Fibroblast of pulmonary artery (primary cell): ENCODE measurements at regions not wholly inside any gene's neighbourhood (a gene's known extent, or its start where the extent isn't known, plus 50 kb on each side); places are given as distances from the start of the nearest gene placed in this dataset.

ENCODE experiments used
- DNase-seq: peaks from one replicate; pipeline ENCODE4 v3.0.0-alpha.2; 2010; ENCODE audit warnings: low read depth
- H3K4me3 ChIP-seq: replicated peaks from 2 replicates; pipeline ENCODE4 v1.5.1; 2011; ENCODE audit warnings: low read depth, mild to moderate bottlenecking, control low read depth, low read length, moderate library complexity
- TF ChIP-seq, protein P1 (sequence below): IDR thresholded peaks from 2 replicates; pipeline ENCODE4 v1.5.1; 2011; ENCODE audit warnings: mild to moderate bottlenecking, control low read depth, low read length, inconsistent platforms; ENCODE audit errors: missing control alignments

DNA sequence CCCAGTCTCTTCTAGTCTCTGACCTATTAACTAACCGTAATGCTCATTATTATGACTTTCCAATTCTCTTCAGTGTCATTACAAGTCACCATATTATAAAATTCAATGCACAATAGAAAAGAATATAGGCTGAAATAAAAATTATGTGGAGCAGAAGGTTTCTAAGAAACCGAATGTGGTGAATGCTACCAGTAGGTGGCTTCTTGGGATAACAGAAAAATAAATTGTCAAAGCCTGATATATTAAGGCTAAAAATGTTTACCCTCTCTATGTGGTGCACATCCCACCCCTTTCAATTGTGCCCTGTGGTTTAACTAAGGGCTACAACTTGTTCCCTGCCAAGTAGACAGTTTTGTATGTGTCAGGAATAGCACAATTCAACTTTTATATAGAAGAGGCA, 624.6 kb upstream of the TECRL start:
- DNase-seq = peak; percentile 18
- TF ChIP-seq, protein P1, sequence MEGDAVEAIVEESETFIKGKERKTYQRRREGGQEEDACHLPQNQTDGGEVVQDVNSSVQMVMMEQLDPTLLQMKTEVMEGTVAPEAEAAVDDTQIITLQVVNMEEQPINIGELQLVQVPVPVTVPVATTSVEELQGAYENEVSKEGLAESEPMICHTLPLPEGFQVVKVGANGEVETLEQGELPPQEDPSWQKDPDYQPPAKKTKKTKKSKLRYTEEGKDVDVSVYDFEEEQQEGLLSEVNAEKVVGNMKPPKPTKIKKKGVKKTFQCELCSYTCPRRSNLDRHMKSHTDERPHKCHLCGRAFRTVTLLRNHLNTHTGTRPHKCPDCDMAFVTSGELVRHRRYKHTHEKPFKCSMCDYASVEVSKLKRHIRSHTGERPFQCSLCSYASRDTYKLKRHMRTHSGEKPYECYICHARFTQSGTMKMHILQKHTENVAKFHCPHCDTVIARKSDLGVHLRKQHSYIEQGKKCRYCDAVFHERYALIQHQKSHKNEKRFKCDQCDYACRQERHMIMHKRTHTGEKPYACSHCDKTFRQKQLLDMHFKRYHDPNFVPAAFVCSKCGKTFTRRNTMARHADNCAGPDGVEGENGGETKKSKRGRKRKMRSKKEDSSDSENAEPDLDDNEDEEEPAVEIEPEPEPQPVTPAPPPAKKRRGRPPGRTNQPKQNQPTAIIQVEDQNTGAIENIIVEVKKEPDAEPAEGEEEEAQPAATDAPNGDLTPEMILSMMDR = peak; percentile 31

DNA sequence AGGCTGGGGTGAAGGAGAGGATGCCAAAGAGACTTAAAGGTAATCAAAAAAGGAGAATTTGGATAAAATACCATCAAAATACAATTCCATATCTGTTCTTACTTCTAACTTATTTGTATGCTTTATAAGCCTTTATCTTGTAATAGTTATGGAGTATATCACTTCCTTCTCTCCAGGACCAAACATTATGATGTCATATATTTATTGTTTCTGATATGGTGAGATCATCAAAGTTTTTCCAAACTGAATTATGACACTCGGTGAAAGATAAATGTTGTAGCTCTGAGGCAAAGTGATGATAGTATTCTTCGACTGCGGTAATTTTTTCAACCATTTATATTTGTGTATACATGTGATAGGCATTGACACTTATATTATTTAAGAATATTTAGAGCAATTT, 619.3 kb upstream of the TECRL start:
- TF ChIP-seq, protein P1 = no peak
- no peak overlapping the region for H3K4me3 ChIP-seq
- no peak for DNase-seq

More for the DNA sequence above, 624.6 kb upstream of the TECRL start:
- no peak overlapping the region for H3K4me3 ChIP-seq

DNA sequence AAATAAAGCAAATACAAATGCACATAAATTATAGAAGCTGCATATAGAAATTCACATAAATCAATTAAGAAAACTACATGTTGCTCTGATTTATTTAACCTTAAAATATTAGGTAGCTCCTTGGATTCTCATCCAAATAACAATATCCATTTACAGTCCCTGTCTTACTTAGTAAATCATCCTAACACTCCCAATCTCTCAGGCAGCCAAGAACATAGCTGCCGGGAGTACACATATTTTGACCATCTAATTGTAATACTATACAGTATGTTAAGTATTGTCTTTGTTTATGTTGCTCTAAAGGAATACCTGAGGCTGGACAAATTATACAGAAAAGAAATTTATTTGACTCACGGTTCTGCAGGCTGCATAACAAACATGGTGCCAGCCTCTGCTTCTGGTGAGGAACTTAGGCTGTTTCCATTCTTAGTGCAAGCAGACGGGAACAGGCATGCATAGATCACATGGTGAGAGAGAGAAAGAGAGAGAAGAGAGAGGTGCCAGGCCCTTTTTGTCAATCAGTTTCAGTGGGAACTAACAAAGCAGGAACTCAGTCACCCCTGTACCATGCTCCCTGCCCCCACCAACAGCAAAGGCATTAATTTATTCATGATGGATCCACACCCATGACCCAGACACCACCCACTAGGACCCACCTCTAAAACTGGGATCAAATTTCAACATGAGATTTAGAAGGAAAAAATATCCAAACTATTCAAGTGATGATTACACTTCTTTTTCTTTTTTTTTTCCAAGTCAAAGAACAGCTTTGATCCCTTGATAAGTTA, 614.8 kb upstream of the TECRL start:
- no peak for DNase-seq
- no peak overlapping the region for H3K4me3 ChIP-seq
- TF ChIP-seq, protein P1 = no peak

DNA sequence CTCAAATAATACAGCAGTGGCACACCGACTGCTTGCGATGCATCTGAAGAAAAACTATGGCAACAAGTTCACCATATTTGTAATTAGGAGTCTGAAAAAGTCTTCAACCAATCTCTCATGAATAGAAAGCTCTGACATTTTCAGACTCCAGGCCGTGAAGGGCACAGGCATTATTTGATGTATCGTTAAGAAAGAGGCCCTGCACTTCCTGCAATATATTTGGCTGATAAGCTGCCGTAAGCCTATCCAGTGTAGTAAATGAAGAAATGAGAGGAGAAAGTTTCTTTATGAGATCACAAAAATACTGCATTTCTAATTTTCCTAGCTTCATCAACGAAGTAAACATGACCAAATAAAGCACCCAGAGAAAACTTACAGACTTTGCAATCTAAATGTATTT, 613.8 kb upstream of the TECRL start:
- no peak overlapping the region for H3K4me3 ChIP-seq
- TF ChIP-seq, protein P1 = no peak
- DNase-seq = no peak

DNA sequence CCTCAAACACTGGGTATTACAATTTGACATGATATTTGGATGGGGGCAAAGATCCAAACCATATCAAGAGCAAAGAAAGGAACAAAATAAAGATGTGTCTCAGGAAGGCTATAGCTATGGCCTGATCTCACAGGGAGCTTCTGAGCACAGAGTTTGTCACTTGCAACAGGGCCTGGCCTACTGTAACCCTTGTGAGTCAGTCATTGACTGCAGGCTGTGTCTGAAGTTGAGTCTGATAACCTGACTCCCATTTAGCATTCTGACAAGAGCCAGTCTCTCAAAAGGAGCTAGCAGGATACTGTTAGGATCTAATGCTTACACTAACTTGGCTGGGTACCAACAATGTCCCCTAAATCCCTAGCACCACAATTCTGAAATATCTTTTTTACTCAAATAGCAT, 612.5 kb upstream of the TECRL start:
- TF ChIP-seq, protein P1 = no peak
- no peak overlapping the region for H3K4me3 ChIP-seq
- DNase-seq = no peak

DNA sequence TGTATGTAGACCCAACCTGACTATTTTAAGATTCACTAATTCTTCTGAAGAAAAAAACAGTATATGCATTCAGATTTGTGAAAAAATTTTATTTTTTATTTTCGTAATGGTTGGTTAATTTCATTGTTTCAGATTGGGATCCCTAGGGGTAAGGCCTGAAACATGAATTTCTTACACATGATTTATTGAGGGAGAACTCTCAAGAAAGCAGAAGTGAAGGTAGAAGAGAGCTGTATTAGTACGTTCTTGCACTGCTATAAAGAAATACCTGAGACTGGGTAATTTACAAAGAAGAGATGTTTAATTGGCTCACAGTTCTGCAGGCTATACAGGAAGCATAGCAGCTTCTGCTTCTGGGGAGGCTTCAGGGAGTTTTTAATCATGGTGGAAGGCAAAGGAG, 611.9 kb upstream of the TECRL start:
- H3K4me3 ChIP-seq = no peak overlapping the region
- TF ChIP-seq, protein P1 = no peak
- no peak for DNase-seq

DNA sequence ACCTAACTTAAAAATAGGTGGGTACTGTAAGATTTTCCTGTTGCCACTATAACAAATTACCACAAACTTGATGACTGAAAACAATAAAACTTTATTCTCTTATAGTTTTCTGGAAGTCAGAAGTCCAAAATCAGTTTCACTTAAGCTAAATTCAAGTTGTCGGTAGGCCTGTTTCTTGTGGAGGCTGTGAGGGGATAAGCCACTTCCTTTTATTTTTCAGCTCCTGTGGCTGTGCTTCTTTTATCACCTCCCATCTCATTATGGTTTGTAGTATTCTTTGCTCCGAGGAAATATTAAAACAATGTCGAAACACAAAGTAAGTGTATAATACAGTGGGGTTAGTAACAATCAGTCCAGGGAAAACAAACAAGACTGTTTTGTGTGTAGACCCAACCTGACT, 610.5 kb upstream of the TECRL start:
- TF ChIP-seq, protein P1 = no peak
- DNase-seq = no peak
- H3K4me3 ChIP-seq = no peak overlapping the region
